CD4-positive, alpha-beta T cell treated with Interleukin-2 at 100 ng/mL for 4 hours (primary cell): ENCODE measurements at regions not wholly inside any gene's neighbourhood (a gene's known extent, or its start where the extent isn't known, plus 50 kb on each side); places are given as distances from the start of the nearest gene placed in this dataset.

ENCODE experiments used
- DNase-seq: peaks from one replicate; pipeline ENCODE4 v3.0.0-alpha.2; 2020; ENCODE audit warnings: low spot score

DNA sequence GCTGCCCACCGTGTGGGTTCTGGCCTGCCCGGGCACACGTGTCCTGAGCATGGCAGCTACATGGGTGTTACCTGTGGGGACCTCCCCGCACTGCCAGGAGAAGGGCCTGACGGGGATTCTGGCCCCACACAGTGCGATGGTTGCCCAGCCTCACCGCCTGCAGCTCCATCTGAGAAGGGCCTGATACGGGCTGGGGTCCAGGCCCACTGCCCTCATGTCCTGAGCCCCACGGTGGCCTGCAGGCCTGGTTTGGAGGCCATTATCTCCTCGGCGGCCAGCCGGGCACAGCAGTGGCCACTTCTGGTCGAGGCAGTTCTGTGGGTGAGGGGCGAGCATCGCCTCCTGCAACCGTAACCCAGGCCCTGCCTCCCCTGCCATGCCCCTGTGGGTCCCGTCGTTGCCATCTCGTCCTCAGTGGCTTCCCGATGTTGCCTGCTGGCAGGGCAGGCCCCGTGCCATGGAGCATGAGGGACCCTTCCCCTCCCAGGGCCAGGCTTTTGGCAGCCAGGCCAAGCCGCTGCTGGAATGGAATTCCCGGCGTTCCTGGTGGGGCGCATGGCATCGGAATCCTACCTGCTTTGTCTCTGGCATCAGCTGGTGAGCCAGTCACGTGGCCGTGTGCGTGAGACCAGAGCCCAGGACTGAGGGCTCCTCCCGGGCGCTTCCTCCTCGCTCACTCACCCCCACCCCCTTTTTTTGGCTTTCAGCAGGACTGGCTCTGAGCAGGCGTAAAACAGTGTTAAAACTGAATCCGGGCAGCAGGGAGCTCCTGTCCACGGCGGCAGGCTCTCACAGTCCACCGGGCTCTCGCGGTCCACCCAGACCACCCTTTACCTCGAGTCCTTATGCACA, 71.9 kb upstream of the PPARA start:
- DNase-seq, result no peak

DNA sequence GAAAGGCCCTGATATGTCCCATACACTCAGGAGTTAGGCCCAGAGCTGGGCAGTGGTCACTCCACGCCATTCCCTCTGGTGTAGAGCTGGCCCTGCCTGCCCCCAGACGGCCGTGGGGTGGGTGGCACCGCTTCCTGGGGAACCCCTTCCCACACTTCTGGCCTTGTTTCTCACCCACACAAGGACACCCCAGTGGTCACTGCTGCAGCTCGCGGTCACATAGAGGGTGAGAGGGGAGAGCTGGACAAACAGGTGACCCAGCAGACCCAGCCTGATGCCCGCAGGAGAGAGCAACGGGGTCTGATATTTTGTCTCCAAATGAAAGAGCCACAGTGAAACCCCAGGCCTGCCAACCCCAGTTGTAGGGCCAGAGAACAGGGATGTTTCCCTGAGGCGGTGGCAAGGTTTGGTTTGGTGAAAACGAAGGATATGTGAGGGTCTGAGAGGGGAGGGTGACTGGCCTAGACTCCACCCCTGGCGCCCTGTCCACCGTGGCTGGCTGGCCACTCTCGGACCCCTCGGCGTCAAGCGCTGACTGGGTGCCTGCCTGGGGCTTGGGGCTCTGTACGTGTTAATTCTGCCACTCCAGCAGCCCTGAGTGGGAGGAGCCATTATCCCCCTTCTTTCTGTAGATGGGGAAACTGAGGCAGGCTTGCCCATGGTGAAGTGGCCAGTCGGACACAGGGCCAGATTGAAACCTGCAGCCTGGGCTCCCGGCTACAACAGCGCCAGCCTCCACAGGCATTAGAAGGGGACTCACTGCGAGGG, 71.0 kb upstream of the PPARA start:
- DNase-seq, result no peak

DNA sequence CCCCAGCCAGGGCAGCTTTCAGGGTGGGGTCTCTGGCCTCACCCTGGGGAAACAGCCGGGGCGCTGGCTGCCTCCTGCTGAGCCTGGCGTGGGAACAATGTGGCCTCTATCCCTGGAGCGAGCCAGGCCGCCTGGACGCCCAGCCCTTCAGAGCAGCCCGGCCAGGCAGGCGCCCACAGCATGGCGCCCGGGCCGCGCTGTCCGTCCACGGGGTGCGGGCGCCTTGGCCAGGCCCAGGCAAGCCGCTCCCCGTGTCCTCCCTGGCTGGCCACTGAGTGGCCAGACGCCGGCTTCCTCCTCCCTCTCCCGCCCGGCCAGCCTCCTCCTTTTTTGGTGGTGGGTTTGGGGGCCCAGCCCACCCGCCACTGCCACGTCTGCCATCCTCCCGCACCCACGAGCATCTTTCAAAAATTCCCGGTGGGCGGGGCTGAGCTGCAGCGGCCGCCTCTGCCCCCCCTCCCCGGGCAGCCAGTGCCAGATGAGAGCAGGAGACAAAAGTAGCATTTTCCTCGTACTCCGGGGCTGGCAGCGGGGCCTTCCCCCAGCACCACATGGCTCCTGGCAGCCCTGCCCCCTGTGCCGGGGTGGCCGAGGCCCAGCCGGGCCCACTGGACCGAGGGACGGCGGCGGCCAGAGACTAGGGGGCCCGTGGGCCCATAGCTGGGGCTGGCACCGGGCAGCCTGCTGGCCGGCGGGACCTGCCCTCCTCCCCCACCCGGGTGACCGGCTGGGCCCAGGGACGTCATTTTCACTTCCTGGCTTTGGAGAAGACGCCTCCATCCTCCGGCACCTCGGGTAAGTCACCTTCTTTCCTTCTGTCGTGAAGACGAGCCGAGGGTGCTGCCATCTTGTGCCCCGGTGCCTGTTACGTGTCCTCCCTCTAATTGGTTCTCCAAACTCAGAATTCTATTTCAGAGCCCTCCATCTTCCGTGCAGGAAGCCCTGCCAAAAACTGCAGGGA, 70.2 kb upstream of the PPARA start:
- DNase-seq, result no peak

DNA sequence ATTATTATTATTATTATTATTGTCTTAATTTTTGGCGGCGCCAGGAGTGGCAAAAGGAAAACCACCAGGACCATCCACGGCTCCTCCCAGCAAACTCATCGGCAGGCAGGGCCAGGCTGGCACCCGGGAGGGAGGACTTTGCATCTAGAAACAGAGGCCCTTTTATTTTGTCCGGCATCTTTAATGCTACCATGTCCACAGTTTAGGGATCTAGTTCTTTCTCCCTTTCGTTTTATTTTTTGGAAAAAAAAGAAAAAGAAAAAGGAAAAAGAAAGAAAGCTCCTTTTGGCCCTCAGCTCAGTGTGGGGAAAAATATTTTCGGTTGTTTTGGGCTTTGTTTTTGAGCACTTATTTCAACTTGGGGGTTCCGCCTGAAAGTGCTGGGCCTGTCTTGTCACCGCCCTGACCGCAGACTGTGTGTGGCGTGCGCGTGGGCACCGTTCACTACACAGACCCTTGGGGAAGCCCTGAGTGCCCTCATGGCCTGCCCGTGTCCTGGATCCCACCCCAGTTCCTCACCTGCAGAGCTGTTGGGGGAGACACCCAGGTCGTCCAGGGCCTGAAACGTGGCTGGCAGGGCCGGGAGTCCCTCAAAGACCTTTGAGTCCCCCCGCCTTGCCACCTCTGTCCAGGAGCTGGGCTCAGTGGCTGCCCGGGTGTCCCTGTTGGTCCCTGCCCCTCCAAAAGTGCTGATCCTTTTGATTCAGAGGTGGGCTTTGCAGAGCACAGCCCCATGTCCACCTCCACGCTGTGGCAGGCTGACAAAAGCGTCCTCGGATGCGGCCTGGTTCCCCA, 69.1 kb upstream of the PPARA start:
- no peak for DNase-seq

DNA sequence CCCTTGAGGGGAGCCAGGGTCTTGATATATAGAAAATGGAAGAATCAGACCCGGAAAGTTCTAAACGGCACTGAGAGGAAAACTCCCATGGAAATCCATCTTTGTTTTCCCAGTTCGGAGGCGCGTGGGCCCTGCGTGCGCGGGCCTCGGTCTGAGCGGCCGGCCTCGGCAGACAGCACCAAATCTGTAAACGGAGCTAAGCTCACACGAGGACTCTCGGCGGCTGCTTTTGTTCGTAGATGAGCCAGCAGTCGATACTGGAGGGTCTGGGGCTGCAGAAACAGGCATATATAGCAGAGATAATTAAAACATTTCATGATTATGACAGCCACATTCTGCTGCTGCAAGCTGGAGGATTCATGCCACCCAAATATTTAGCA, 68.5 kb upstream of the PPARA start:
- no peak for DNase-seq

DNA sequence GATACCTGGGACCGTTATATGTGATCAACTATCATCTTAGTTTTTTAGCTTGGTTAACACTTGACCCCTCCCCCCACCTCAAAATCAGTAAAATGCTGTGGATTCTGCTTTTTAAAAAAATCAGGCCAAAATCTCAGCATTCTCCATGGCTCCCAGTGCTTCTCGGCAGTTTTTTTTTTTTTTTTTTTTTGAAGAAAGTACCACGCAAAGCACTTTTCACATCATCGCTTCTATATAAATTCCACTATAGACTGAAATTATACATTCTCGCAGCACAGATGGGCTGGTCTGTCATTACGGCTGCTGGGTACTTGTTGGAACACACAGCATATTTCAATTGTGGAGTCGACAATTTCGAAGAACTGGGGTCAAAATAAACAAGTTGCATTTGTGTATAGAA, 67.7 kb upstream of the PPARA start:
- no peak for DNase-seq

DNA sequence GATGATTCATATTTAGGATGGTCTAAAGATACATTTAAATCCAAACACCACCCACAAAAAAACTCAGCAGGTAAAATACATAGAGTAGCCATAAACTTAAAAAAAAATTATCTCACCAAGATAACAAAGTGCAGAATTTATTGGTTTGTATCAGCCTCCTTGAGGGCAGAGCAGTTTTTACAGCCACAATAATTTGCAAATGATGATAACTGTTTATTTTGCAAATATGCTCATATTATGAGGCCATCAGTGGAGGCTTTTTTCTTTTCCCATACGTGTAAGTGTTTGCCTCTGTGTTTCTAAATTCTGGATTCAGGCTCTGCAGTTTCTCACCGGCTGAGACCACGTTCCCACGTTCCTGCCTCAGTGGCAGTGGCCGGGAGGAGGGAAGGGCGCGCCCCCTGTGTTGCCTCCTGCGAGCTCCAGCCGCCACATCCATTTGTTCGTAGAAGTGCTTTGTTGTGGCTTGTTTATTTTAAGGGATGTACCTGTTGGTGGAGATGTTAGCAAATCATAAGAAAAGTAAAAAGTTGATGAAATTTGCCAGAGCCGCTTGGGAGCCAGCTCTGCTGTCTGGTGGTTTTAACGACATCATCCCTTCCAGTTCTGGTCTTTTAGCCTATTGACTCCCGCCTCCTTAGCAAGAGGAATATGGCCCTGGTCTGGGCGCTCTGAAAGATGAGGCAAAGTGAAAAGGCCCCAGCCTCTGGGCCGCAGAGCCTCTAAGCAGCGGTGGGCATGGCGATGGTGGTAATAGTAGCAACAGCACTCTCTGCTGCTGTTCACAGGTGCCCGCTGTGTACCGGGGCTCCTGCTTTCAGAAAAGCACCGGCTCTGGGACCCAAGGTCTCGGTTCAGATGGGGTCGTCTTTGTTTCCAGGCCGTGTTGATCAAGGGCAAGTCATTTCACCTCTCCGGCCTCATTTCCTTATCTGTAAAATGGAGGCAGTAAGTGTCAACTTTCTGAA, 66.7 kb upstream of the PPARA start:
- no peak for DNase-seq

DNA sequence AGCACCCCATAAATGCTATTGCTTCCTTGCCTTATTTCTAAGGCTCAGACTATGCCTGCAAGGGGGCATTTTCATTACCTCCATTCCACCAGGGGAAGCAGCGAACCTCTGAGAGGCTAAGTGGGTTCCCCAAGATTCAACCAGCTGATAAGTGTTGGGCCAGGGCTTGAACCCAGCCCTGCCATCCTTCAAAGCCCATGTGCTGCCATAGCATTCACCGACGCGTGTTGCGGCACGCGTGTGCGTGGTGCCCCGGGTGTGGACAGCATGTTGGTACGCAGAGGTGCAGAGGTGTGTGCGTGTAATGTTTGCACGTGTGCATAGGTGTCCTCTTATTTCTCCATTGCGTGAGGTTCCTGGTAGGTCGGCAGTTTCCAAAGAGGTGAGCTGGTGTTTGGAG, 66.0 kb upstream of the PPARA start:
- DNase-seq, result no peak

DNA sequence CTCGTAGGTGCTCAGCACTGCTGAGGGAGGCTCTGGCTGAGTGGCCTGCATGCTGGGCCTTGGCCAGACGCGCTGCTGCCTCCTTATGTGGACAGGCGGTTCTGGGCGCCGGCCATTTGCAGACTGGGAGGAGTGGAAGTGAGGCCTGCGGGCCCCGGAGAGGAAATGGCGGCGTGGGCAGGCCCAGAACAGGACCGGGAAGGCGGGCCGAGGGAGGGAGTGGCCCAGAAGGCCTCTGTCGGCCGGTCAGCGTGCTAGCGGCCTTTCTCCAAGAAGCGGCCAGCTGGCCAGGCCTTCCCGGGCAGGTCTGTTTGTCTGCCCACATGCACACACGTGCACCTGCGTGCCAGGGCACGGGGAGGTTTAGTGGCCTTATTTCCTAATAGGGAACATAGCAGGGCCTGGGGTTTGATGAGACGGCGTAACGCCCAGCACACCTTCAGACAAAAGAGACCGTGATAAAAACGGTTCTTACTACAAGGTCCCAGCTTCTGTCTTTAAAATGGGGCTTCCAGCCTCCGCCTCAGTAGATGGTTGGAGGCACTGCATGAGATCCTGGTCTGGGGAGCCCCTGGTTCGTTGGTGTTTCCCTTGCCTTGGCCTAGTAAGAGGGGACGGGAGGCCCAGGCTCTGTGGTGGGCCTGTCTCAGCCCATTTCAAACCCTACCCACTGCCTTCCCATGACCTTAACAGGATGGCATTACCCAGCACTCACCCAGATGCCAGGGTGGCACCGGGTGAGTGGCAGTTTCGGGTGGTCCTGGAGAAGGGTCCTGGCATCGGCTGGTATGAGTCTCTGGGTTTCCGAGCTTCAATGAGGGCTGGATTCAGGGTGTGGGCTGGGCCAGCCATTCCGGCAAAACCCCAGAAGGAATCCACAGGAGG, 65.1 kb upstream of the PPARA start:
- no peak for DNase-seq

DNA sequence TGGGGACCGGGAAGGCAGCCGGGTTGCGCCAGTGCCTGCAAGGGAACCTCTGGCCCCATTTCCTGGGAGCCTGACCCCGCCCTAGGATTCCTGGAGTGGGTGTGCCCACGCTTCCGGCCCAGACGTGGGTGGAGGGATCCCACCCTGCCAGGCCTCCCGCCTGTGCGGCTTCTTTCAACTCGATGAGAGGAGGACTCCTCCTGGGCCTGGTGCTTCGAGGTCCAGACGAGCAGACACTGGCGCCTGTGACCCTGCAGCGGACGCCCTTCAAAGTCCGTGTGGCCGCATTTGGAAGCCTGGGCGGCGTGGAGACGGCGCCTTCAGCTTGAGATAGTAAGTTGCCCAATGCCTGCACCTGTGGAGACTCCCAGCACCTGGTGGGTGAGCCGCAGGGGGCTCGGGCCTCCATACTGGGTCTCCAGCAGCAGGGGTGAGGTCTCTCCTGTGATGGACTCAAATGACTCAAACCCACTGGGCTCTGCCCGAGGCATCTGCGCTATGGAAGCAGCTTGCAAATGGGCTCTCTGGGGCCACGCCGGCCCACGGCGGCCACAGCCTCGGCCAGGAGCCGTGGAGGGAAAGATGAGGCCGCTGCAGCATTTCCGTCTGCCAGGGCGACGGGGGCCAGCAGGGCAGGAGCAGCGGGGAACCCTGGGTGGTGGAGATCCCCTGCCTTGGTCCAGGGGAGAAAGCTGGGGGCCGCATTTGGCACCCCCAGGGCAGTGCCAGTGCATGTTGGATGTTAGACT, 64.3 kb upstream of the PPARA start:
- DNase-seq, result no peak

DNA sequence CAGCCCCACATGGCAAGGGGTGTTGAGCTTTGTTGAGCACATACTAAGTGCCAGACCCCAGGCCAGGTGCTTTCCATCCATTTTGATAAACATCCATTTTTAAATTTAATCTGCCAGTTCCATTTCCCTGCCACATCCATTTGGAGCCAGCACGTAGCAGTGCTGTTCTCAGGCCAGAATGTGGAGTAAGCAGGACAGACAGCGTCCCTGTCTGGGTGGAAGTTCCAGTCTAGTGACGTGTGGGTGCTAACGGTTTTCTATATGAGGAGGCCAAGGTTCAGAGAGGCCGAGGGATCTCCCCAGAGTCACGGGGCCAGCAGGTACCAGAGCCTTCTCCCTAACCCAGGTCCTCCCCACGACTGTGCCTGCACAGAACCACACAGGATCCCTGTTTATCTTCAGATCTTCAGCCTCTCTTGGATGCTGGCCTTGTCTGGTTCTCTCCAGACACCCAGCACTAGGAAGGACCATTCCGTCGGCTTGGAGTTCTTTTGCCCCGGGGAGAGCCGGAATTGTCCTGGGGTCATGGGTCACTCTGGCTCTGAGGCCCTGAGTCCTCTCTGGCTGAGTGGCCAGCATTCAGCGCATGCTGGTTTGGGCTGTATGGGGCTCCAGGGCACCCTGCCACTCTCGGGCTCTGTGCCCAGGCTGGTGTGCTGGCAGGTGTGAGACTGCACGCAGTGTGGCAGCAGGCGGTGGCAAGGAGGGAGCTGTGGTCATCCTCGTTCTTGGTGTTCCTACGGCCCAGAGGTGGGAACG, 63.6 kb upstream of the PPARA start:
- no peak for DNase-seq

DNA sequence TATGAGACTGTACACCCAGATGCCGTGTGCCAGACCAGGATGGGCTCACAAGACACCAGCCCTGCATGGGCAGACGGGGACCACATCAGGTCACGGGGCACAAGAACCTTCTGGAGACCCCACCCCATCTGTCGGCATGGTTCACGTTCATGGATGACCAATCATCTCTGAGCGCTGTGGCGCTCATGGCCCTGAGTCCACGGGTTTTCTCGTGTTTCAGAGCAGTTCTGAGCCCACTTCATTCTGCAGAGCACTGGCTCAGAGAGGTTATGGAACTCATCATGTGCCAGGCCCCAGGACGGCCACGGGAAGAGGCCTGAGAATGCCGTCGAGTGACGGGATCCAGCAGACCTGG, 63.0 kb upstream of the PPARA start:
- no peak for DNase-seq

DNA sequence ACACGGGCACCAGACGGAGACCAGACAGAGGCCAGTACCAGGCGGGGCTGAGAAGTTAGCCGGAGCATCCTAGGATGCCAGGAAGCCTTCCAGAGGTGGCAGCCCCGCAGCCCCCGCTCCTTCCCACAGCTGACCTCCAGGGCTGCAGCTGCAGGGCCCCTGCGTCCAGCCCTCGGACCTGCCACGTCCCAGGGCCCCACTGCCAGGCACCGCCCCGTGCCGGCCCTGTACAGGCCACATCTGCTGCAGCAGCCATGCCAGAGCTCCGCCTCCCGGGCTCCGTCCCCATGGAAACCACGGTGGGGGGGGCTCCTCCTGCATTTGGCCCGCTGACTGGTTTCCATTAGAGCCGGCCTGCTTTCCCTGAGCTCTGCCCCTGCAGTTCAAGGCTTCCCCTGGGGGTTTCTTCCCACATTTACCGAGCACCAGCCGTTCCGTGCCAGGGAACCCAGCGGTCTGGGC, 62.5 kb upstream of the PPARA start:
- no peak for DNase-seq

DNA sequence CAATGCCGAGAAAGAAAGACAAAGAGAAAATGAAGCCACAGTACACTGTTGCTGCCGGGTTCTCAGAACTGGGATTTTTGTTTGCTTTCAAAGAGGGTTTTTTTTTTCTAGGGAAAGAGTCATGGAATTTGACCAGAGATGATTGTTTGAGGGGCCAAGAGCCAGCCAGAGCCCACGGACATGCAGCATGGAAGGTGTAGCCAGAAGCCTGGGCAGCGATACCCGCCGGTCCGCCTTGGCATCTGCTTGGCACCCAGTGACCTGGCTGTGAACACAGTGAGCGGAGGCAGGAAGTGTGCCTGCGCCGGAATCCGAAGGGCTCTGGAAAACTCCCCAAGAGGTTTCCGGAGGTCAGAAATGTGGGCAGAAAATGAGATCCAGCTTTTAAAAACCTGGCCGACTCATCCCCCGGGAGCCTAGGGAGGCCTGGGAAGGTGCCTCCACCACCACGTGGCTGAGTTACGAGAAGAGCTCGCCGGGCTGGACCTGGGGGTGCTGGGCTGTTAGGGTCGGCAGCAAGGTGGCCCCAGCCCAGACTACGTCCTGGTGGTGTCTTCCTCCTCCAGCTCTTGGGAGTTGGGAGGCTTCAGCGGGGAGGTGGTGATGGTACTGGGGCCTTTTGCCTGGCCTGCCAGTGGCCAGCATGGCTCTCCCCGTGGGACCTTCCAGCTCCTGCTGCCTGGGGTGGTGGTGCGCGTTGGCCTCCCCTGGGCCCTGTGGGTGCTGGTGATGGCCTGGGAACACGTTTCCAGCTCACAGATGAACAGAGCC, 61.6 kb upstream of the PPARA start:
- no peak for DNase-seq

DNA sequence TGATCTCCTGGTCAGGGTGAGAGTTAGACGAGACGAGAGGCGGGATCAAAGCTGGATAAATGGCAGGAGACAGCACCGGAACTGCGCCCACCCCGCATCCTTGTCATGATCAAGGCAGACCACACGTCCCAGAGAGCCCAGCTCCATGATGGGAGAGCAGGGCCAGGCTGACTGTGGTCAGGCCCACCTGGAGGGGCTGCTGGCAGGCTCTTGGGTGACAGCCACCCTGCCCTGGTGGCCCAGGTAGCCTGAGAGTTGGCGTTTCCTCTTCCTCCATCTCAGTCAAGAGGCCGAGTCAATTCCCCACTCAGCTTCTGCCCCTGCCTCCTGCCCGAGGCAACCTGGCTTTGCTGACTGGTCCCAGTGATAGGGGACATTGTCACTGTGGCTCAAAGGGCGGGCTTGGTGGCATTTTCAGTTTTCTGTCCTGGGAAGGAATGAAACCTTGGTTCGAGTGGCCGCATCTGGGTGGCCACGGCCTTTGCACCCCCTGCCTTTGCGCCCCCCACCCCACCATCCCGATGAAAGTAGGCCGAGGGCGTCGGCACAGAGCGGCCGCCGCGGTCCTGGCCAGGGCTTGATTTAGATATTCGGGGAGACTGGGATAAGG, 60.8 kb upstream of the PPARA start:
- no peak for DNase-seq

DNA sequence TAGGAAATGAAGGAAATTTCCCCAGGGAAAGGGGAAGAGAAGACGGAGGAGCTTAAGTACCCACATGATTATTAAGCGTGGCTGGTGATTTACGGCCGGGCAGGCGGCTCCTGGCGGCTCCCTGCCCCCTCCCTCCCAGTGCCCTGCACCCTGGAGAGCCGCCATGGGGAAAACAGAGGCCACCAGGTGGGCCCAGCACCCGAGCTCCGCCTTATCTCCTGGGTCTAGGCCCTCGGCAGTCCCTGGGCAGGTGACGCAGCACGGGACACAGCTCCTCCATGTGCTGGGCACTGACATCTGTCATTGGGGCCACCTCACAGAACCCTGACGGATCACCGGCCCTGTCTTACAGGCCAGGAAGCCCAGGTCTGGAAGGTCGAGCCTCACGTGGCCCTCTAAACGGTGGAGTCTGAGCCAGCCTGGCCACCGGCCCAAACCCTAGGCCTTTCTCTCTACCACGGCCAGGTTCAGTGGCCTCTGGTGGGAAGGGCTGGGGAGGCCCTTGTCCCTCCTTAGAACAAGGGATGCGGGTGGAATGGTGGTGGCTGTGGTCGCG, 60.2 kb upstream of the PPARA start:
- no peak for DNase-seq
